GM13977 (cell line): ENCODE measurements at regions not wholly inside any gene's neighbourhood (a gene's known extent, or its start where the extent isn't known, plus 50 kb on each side); places are given as distances from the start of the nearest gene placed in this dataset.
A peak's percentile ranks its signal among the peaks of the same experiment; 100 is the strongest.

Source experiments
- DNase-seq: peaks from one replicate; pipeline ENCODE4 v3.0.0; 2012; ENCODE audit warnings: low spot score
- in situ Hi-C: fragments of 300-500 bp; cut with MboI; formaldehyde crosslinking; loops from one replicate; pipeline ENCODE4 v1.12.0; 2022; ENCODE audit warnings: low sequenced_read_pairs, low pct_unique_long_range_greater_than_20kb, mixed read lengths, inconsistent platforms; ENCODE audit not compliant: unreplicated experiment
- TF ChIP-seq, protein P1 (sequence below): IDR thresholded peaks from 2 replicates; pipeline ENCODE4 v1.5.1; 2012; ENCODE audit warnings: mild to moderate bottlenecking, control low read depth; ENCODE audit not compliant: insufficient read depth; ENCODE audit errors: extremely low read depth, missing control alignments

GRCh38 chr12:14138495-14138894 is 157.1 kb upstream of the GRIN2B start:
- no peak for DNase-seq
- in situ Hi-C loops: no loop called here
- TF ChIP-seq, protein P1, sequence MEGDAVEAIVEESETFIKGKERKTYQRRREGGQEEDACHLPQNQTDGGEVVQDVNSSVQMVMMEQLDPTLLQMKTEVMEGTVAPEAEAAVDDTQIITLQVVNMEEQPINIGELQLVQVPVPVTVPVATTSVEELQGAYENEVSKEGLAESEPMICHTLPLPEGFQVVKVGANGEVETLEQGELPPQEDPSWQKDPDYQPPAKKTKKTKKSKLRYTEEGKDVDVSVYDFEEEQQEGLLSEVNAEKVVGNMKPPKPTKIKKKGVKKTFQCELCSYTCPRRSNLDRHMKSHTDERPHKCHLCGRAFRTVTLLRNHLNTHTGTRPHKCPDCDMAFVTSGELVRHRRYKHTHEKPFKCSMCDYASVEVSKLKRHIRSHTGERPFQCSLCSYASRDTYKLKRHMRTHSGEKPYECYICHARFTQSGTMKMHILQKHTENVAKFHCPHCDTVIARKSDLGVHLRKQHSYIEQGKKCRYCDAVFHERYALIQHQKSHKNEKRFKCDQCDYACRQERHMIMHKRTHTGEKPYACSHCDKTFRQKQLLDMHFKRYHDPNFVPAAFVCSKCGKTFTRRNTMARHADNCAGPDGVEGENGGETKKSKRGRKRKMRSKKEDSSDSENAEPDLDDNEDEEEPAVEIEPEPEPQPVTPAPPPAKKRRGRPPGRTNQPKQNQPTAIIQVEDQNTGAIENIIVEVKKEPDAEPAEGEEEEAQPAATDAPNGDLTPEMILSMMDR: peak; percentile 34

DNA sequence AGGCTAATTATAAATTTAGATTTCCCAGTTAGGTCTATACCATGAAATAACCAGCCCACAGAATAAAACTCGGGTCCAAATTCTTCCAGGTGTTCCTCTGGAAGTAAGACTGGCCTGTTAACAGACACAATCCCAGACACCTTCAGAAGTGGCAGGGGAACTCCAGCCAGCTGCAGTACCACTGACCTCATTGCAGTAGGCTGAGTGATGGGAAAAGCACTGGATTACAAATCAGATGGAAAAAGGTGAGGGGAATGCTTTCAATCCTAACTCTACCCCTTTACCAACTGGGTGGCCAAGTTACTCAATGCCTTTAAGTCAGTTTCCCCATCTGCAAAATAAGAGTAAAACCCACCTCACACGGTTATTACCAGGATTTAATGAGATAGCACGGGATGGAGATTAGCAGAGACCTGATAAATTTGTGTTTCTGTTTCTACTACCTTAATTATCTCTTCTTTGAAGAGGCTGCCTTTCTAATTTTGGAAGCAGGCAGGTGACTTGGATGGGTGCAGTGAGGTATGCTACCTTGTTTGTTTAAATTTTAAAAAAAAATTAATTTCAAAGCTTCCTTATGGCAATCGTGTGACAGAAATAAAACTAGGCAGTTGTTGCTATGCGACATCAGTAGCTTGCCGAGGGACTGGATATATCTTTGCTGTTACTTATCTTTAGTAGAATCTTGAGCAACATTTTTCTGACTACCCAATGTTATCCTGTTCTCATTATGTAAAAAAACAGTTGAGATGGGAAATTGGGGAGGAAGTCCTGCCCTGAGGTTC is 167.3 kb upstream of the GRIN2B start:
- no peak for DNase-seq

DNA sequence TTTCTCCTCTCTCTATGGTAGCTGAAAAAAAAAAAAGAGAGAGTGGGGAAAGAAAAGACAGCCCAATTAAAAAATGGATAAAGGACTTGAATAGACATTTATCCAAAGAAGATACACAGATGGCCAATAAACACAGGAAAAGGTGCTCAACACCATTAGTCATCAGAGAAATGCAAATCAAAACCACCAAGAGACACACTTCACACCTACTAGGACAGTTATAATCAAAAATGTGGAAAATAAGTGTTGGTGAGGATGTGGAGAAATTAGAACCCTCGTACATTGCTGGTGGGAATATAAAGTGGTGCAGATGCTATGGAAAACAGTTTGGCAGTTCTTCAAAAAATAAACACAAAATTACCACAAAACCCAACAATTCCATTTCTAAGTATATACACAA is 172.4 kb upstream of the GRIN2B start:
- no peak for DNase-seq
- TF ChIP-seq, protein P1: no peak
- in situ Hi-C loops: loop anchor here (25.0 kb wide), 1 partner anchor 292 kb away; no protein-coding TSS in a partner anchor

More for the DNA sequence above, 167.3 kb upstream of the GRIN2B start:
- in situ Hi-C loops: no loop called here
- TF ChIP-seq, protein P1: no peak

DNA sequence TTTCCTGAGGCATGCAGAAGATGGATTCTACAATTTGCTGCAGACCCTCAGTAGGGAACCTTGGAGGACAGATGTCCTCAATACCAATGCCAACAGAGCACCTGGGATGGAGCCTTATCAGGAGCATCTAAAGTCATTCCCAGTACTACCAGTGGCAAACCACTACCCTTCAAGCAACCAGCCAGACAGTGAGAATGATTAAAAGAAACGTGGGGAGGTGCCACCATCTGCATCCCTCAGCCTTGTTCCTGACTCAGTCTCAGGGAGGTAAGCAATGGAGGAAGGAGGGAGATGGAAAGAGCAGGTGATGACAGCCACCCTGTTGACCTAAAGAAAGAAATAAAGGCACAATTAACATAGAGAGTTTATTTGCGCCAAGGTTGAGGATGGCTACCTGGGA is 175.2 kb upstream of the GRIN2B start:
- no peak for DNase-seq
- TF ChIP-seq, protein P1: no peak
- in situ Hi-C loops: loop anchor here (25.0 kb wide), 1 partner anchor 294 kb away; no protein-coding TSS in a partner anchor

DNA sequence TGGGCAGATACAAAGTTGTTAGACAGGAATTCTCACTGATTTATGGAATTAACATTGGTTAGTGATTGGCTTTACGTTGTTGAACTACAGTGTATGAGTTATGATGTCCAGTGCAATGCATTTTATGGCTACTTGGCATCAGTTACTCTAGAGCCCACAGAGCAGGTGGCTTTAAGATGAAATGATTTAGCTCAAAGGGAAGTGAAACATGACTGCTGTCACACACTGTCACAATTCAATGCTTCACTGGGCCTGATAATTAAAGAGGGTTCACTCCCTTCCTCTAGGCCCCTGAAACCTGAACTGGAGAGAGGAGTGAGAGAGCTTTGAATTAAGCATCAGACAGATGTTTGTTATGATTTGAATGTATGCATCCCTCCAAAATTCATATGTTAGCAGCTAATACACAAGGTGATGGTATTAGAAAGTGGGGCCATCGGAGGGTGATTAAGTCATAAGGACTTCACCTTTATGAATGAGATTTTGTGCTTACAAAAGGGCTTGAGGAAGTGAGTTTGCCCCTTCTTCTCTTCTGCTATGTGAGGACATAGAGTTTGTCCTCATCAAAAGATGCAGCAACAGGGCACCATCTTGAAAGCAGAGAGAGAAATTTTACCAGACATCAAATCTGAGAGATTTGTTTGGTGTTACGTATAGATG is 175.8 kb upstream of the GRIN2B start:
- TF ChIP-seq, protein P1: no peak
- DNase-seq: peak; percentile 81
- in situ Hi-C loops: loop anchor here (25.0 kb wide), 1 partner anchor 295 kb away; no protein-coding TSS in a partner anchor

DNA sequence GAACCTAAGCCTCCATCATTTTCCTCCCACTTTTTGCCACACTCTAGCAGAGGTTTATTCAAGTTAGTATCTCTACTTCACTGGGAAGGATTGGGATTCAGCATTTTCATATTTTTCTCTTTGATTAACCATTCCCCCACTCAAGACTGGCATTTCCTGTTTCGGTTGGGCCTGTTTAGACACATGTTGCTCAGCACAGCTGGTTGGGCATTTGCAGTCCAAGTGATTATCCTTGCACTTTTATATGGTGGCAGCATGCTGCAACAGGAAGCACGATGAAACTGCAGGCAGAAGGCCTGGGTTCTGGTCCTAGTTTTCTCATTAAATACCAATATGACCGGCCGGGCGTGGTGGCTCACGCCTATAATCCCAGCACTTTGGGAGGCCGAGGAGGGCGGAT is 182.9 kb upstream of the GRIN2B start:
- DNase-seq: no peak
- TF ChIP-seq, protein P1: no peak
- in situ Hi-C loops: loop anchor here (25.0 kb wide), 1 partner anchor 302 kb away; no protein-coding TSS in a partner anchor
